ENCODE measurements at regions not wholly inside any gene's neighbourhood (a gene's known extent, or its start where the extent isn't known, plus 50 kb on each side); places are given as distances from the start of the nearest gene placed in this dataset.
"Not testable (repeated sequence)": the region's sequence is repeated elsewhere in the genome, so short reads cannot be mapped to it uniquely, and the experiment has no call there.

- no peak for DNase-seq
Observed at GRCh38 chr2:38243186-38243880, 133.7 kb downstream of the ATL2 start.

- no peak for DNase-seq
Observed at GRCh38 chr2:38239452-38239851, 137.6 kb downstream of the ATL2 start.

- not testable (repeated sequence) for DNase-seq
Observed at GRCh38 chr2:38238705-38239104, 138.4 kb downstream of the ATL2 start.

- DNase-seq: no peak
Observed at GRCh38 chr2:38237311-38237710, 139.8 kb downstream of the ATL2 start.

- DNase-seq: no peak
Observed at GRCh38 chr2:38233231-38233983, 143.7 kb downstream of the ATL2 start.

GRCh38 chr2:38232454-38232853 lies 144.6 kb downstream of the ATL2 start:
- no peak for DNase-seq

- no peak for DNase-seq
Observed at GRCh38 chr2:38230756-38231155, 146.3 kb downstream of the ATL2 start.

- DNase-seq: no peak
Observed at GRCh38 chr2:38228753-38229152, 148.3 kb downstream of the ATL2 start.

GRCh38 chr2:38224821-38225437 lies 149.0 kb upstream of the CYP1B1 start:
- no peak for DNase-seq

GRCh38 chr2:38224181-38224580 lies 148.2 kb upstream of the CYP1B1 start:
- DNase-seq: no peak

- DNase-seq: no peak
Observed at GRCh38 chr2:38223256-38223655, 147.3 kb upstream of the CYP1B1 start.

GRCh38 chr2:38220164-38220563 lies 144.2 kb upstream of the CYP1B1 start:
- no peak for DNase-seq

GRCh38 chr2:38218995-38219394 lies 143.0 kb upstream of the CYP1B1 start:
- DNase-seq: no peak

- peak; percentile 34 to 46 for DNase-seq
Observed at GRCh38 chr2:38218591-38218991, 142.6 kb upstream of the CYP1B1 start.

GRCh38 chr2:38217401-38218188 lies 141.6 kb upstream of the CYP1B1 start:
- no peak for DNase-seq

GRCh38 chr2:38216886-38217285 lies 140.9 kb upstream of the CYP1B1 start:
- DNase-seq: no peak

- no peak for DNase-seq
Observed at GRCh38 chr2:38215993-38216392, 140.0 kb upstream of the CYP1B1 start.

- DNase-seq: no peak
Observed at GRCh38 chr2:38215522-38215921, 139.6 kb upstream of the CYP1B1 start.

GRCh38 chr2:38214209-38214717 lies 138.3 kb upstream of the CYP1B1 start:
- DNase-seq: no peak

- DNase-seq: no peak
Observed at GRCh38 chr2:38213619-38214167, 137.7 kb upstream of the CYP1B1 start.

- DNase-seq: no peak
Observed at GRCh38 chr2:38212312-38212711, 136.4 kb upstream of the CYP1B1 start.

GRCh38 chr2:38207168-38207567 lies 131.2 kb upstream of the CYP1B1 start:
- DNase-seq: no peak

Data from right lung (tissue), 2 donors.